Epithelial cell of prostate (primary cell): ENCODE measurements at regions not wholly inside any gene's neighbourhood (a gene's known extent, or its start where the extent isn't known, plus 50 kb on each side); places are given as distances from the start of the nearest gene placed in this dataset.
"Not testable (repeated sequence)": the region's sequence is repeated elsewhere in the genome, so short reads cannot be mapped to it uniquely, and the experiment has no call there.

ENCODE experiments used
- DNase-seq: peaks from one replicate; pipeline ENCODE4 v3.0.0-alpha.2; 2011; ENCODE audit warnings: low read depth, low spot score
- H3K27ac ChIP-seq: fragments of 450-650 bp; 2 replicates; pipeline ENCODE4 v1.5.1; 2017; ENCODE audit warnings: mild to moderate bottlenecking

GRCh38 chr3:153852355-153852754 lies 268.8 kb upstream of the ARHGEF26 start:
- no peak for DNase-seq
- H3K27ac ChIP-seq, result no peak overlapping the region

- no peak overlapping the region for H3K27ac ChIP-seq
- no peak for DNase-seq
Measured at GRCh38 chr3:153853163-153853562, 268.0 kb upstream of the ARHGEF26 start.

- H3K27ac ChIP-seq, result no peak overlapping the region
- DNase-seq, result no peak
Measured at GRCh38 chr3:153855772-153856171, 265.4 kb upstream of the ARHGEF26 start.

GRCh38 chr3:153856932-153857331 lies 264.3 kb upstream of the ARHGEF26 start:
- DNase-seq, result no peak
- H3K27ac ChIP-seq, result no peak overlapping the region

GRCh38 chr3:153864793-153865192 lies 256.4 kb upstream of the ARHGEF26 start:
- DNase-seq, result no peak
- H3K27ac ChIP-seq, result no peak overlapping the region

- H3K27ac ChIP-seq, result no peak overlapping the region
- no peak for DNase-seq
Measured at GRCh38 chr3:153866901-153867300, 254.3 kb upstream of the ARHGEF26 start.

GRCh38 chr3:153874348-153874747 lies 246.8 kb upstream of the ARHGEF26 start:
- not testable (repeated sequence) for H3K27ac ChIP-seq, DNase-seq

GRCh38 chr3:153880493-153880892 lies 240.7 kb upstream of the ARHGEF26 start:
- H3K27ac ChIP-seq, result peak overlapping the region; percentile 49
- no peak for DNase-seq

- H3K27ac ChIP-seq, result peak overlapping the region; percentile 49
- DNase-seq, result peak; percentile 44
Measured at GRCh38 chr3:153881201-153881600, 240.0 kb upstream of the ARHGEF26 start.

- no peak overlapping the region for H3K27ac ChIP-seq
- DNase-seq, result no peak
Measured at GRCh38 chr3:153885359-153885758, 235.8 kb upstream of the ARHGEF26 start.

- no peak for DNase-seq
- no peak overlapping the region for H3K27ac ChIP-seq
Measured at GRCh38 chr3:153889905-153890334, 231.3 kb upstream of the ARHGEF26 start.

- no peak overlapping the region for H3K27ac ChIP-seq
Measured at GRCh38 chr3:153892126-153892525, 229.1 kb upstream of the ARHGEF26 start.

GRCh38 chr3:153894857-153895256 lies 226.3 kb upstream of the ARHGEF26 start:
- no peak for DNase-seq
- no peak overlapping the region for H3K27ac ChIP-seq

More at GRCh38 chr3:153892126-153892525, 229.1 kb upstream of the ARHGEF26 start:
- no peak for DNase-seq

- no peak for DNase-seq
- H3K27ac ChIP-seq, result no peak overlapping the region
Measured at GRCh38 chr3:153896197-153896596, 225.0 kb upstream of the ARHGEF26 start.

- H3K27ac ChIP-seq, result no peak overlapping the region
Measured at GRCh38 chr3:153897025-153897723, 224.0 kb upstream of the ARHGEF26 start.

GRCh38 chr3:153897842-153898241 lies 223.3 kb upstream of the ARHGEF26 start:
- no peak for DNase-seq
- no peak overlapping the region for H3K27ac ChIP-seq

More at GRCh38 chr3:153897025-153897723, 224.0 kb upstream of the ARHGEF26 start:
- DNase-seq, result no peak

GRCh38 chr3:153901152-153901551 lies 220.0 kb upstream of the ARHGEF26 start:
- DNase-seq, result peak; percentile 56
- peak overlapping the region; percentile 33 for H3K27ac ChIP-seq

GRCh38 chr3:153901991-153902390 lies 219.2 kb upstream of the ARHGEF26 start:
- H3K27ac ChIP-seq, result peak overlapping the region; percentile 33
- DNase-seq, result no peak

- no peak for DNase-seq
- no peak overlapping the region for H3K27ac ChIP-seq
Measured at GRCh38 chr3:153903430-153903829, 217.8 kb upstream of the ARHGEF26 start.

GRCh38 chr3:153906366-153906765 lies 214.8 kb upstream of the ARHGEF26 start:
- no peak overlapping the region for H3K27ac ChIP-seq
- DNase-seq, result no peak

GRCh38 chr3:153910387-153910786 lies 210.8 kb upstream of the ARHGEF26 start:
- no peak for DNase-seq

GRCh38 chr3:153911116-153911515 lies 210.1 kb upstream of the ARHGEF26 start:
- DNase-seq, result no peak

More at GRCh38 chr3:153910387-153910786, 210.8 kb upstream of the ARHGEF26 start:
- no peak overlapping the region for H3K27ac ChIP-seq

More at GRCh38 chr3:153911116-153911515, 210.1 kb upstream of the ARHGEF26 start:
- H3K27ac ChIP-seq, result no peak overlapping the region
